ENCODE measurements at regions not wholly inside any gene's neighbourhood (a gene's known extent, or its start where the extent isn't known, plus 50 kb on each side); places are given as distances from the start of the nearest gene placed in this dataset.

- DNase-seq = no peak
These were observed 200.1 kb downstream of the NDFIP2 start for GRCh38 chr13:79681069-79681468.

- no peak for DNase-seq
These were observed 199.5 kb downstream of the NDFIP2 start for GRCh38 chr13:79680485-79680884.

- DNase-seq = peak; percentile 70 to 71
These were observed 198.4 kb downstream of the NDFIP2 start for GRCh38 chr13:79679334-79679733.

GRCh38 chr13:79678100-79678499 is 197.1 kb downstream of the NDFIP2 start:
- no peak for DNase-seq

- no peak for DNase-seq
These were observed 195.1 kb downstream of the NDFIP2 start for GRCh38 chr13:79675931-79676660.

- no peak for DNase-seq
These were observed 194.0 kb downstream of the NDFIP2 start for GRCh38 chr13:79674765-79675515.

- no peak for DNase-seq
These were observed 193.0 kb downstream of the NDFIP2 start for GRCh38 chr13:79673993-79674377.

GRCh38 chr13:79673310-79673992 is 192.5 kb downstream of the NDFIP2 start:
- no peak for DNase-seq

GRCh38 chr13:79671420-79671819 is 190.5 kb downstream of the NDFIP2 start:
- no peak for DNase-seq

- DNase-seq = no peak
These were observed 187.3 kb downstream of the NDFIP2 start for GRCh38 chr13:79668201-79668752.

GRCh38 chr13:79667771-79668170 is 186.8 kb downstream of the NDFIP2 start:
- DNase-seq = no peak

GRCh38 chr13:79663977-79664636 is 183.2 kb downstream of the NDFIP2 start:
- no peak for DNase-seq

GRCh38 chr13:79663435-79663834 is 182.5 kb downstream of the NDFIP2 start:
- DNase-seq = no peak

- no peak for DNase-seq
These were observed 181.9 kb downstream of the NDFIP2 start for GRCh38 chr13:79662882-79663281.

GRCh38 chr13:79660361-79660760 is 179.4 kb downstream of the NDFIP2 start:
- DNase-seq = no peak

GRCh38 chr13:79659121-79659521 is 178.2 kb downstream of the NDFIP2 start:
- no peak for DNase-seq

- no peak for DNase-seq
These were observed 177.5 kb downstream of the NDFIP2 start for GRCh38 chr13:79658333-79658975.

- DNase-seq = no peak
These were observed 174.6 kb downstream of the NDFIP2 start for GRCh38 chr13:79655509-79655908.

GRCh38 chr13:79654520-79654919 is 173.6 kb downstream of the NDFIP2 start:
- no peak for DNase-seq

- DNase-seq = no peak
These were observed 169.7 kb downstream of the NDFIP2 start for GRCh38 chr13:79650688-79651087.

GRCh38 chr13:79648191-79648590 is 167.2 kb downstream of the NDFIP2 start:
- DNase-seq = no peak

- DNase-seq = no peak
These were observed 166.6 kb downstream of the NDFIP2 start for GRCh38 chr13:79647533-79647932.
